GM12891 (cell line): ENCODE measurements at regions not wholly inside any gene's neighbourhood (a gene's known extent, or its start where the extent isn't known, plus 50 kb on each side); places are given as distances from the start of the nearest gene placed in this dataset.

ENCODE experiments used
- POLR2A ChIP-seq: IDR thresholded peaks from 2 replicates; pipeline ENCODE4 v1.6.1; 2011; ENCODE audit warnings: low read depth, low read length, control low read depth
- POLR2AphosphoS5 ChIP-seq: IDR thresholded peaks from 2 replicates; pipeline ENCODE4 v1.6.1; 2011; ENCODE audit warnings: low read depth, low read length, control low read depth
- TAF1 ChIP-seq: IDR thresholded peaks from 2 replicates; pipeline ENCODE4 v1.6.1; 2011; ENCODE audit warnings: low read depth, low read length, control low read depth

DNA sequence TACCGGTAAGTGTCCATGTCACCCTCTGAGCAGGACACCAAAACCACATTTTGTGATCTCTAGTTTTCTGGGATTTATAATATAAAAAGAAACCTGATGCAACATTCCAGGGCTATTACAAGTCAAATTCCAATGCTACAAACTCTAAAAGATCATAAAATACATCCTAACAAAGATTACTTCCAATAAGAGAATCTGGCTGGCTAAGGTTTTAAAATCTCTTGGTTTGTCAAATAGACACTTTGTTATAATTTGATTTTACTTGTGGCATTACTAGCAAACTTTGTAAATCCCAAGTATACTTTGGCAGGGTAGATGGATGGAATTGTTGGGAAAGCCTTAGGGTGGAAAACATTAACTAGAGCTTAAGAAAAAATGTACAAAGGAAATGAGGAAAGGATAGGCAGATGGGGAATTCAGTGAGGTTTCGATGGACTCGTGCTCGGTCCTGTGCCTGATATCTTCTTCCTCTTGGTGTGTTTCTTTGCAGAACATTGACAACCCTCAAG lies 74.0 kb upstream of the POMP start:
- no peak for TF ChIP-seq POLR2AphosphoS5
- no peak for TF ChIP-seq POLR2A
- TF ChIP-seq TAF1 = no peak
